Suppressor macrophage treated with lipopolysaccharide for 4 hours (primary cell): ENCODE measurements at regions not wholly inside any gene's neighbourhood (a gene's known extent, or its start where the extent isn't known, plus 50 kb on each side); places are given as distances from the start of the nearest gene placed in this dataset.

Source experiments
- DNase-seq: peaks from one replicate; pipeline ENCODE4 v3.0.0-alpha.2; 2020

DNA sequence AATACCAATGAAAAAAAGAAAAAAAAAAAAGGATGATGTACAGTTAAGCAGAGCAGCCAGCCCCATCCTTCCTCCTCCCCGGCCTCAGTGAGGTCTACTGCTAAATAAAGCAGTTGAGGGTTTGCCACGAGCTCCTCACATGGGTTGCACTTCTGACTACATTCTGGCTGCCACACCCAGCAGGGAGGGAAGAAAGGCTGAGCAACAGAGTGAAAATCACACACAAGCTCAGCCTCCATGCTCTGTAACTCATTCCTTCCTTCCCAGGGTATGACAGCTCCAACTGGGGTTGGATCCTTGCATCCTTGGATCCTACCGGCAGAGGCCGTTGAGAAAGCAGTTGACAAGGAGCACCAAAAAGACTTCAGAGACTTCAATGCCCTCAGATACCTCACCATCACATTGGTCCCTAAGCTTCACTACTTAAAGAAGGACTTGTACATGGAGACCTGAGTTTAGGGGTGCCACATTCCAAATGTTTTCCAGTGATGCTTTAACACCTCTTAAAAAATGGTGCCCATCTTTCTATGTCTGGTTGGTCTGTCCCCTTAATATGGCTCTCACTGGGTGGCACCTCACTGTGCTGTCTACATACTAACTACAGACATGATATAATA is 52.9 kb upstream of the PIK3CG start:
- DNase-seq, result peak; percentile 70

DNA sequence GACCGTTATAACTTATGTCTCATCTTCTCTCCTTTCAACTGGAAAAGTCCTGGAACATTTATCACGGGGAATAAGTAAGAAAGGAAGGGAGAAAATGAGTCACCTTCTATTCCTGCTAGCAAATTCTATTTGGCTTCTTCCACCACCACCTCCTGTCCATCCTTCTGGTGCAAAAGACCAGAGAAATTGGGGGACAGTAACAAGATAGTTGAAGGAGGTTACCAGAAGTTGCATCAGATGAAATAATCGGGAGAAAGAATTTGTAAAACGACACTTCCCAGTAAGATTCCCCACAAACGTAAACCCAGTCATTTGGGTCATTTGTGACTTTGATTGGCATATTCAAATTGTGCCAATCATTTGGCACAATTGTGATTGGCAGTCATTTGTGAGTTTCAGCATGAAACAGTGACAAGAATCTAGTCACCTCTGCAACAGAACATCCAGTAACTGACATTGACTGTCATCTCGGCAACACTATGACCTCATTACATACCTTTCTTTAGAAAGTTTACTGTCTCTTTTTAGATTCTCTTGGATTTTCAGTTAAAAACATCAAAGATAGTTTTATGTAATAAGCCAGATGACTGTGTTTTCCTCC is 51.3 kb upstream of the PIK3CG start:
- no peak for DNase-seq

DNA sequence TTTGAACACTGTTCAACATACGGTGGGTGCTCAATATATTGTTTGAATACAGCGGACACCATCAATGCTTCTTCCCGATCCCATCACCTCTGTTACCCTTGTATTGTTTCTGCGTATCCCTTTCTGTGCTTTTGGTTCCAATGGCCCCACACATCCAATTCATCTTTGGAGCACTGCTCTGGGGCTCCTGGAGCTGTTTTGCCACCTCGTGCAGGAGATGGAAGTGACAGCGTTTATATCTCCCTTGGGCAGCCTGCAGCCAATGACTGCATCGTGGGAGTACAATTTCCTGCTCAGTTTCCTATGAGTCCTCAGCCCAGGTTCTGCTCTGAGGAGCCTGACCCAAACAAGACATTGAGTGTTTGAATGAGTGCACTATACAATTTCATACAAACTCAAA is 50.2 kb upstream of the PIK3CG start:
- peak; percentile 18 for DNase-seq
